H1 (cell line): ENCODE measurements at regions not wholly inside any gene's neighbourhood (a gene's known extent, or its start where the extent isn't known, plus 50 kb on each side); places are given as distances from the start of the nearest gene placed in this dataset.

Experiments
- CTCF ChIA-PET: fragments of 300-600 bp; sonication (Branson Sonifier 250); formaldehyde crosslinking; loops from one replicate; lab custom pipeline; 2021; ENCODE audit not compliant: partially characterized antibody; lab: Charles Lee
- POLR2A ChIA-PET: fragments of 300-600 bp; sonication (Branson Sonifier 250); formaldehyde crosslinking; loops from one replicate; lab custom pipeline; 2021; ENCODE audit warnings: inconsistent platforms; ENCODE audit not compliant: partially characterized antibody; lab: Charles Lee
- DNase-seq, 2 experiments: peaks; one replicate each; pipeline versions ENCODE4 v3.0.0 to v3.0.0-alpha.2; 2010 to 2022; ENCODE audit warnings: low spot score in 2 of 2, low read depth in 1 of 2, mixed read lengths in 1 of 2
- FAIRE-seq: peaks from 2 replicates; lab custom pipeline; 2011; peaks lifted over from hg19 to GRCh38; lab: Jason Lieb, UNC
- H2AFZ ChIP-seq: 2 replicates; pipeline ENCODE4 v1.8.1; 2012; ENCODE audit warnings: low read length, inconsistent platforms
- H2AK5ac ChIP-seq: 2 replicates; pipeline ENCODE4 v1.6.1; 2013; ENCODE audit warnings: low read depth, low read length
- H2BK120ac ChIP-seq: replicated peaks from 2 replicates; pipeline ENCODE3; 2013; ENCODE audit warnings: low read depth, low read length, inconsistent platforms
- H2BK12ac ChIP-seq: 2 replicates; pipeline ENCODE4 v1.6.1; 2013; ENCODE audit warnings: low read depth, low read length
- H2BK15ac ChIP-seq: 2 replicates; pipeline ENCODE4 v1.6.1; 2013; ENCODE audit warnings: low read length
- H2BK20ac ChIP-seq: 2 replicates; pipeline ENCODE4 v1.6.1; 2013; ENCODE audit warnings: low read length
- H2BK5ac ChIP-seq: 2 replicates; pipeline ENCODE4 v1.6.1; 2013; ENCODE audit warnings: low read depth, low read length
- H3K14ac ChIP-seq: 2 replicates; pipeline ENCODE4 v1.6.1; 2013; ENCODE audit warnings: inconsistent platforms; ENCODE audit not compliant: insufficient read length
- H3K18ac ChIP-seq: 2 replicates; pipeline ENCODE4 v1.6.1; 2013; ENCODE audit warnings: low read length; ENCODE audit errors: extremely low read depth
- H3K23ac ChIP-seq: 2 replicates; pipeline ENCODE4 v1.6.1; 2013; ENCODE audit warnings: inconsistent platforms; ENCODE audit not compliant: insufficient read length
- H3K23me2 ChIP-seq: 2 replicates; pipeline ENCODE4 v1.6.1; 2013; ENCODE audit warnings: low read depth, low read length
- H3K27ac ChIP-seq: 2 replicates; pipeline ENCODE4 v1.6.1; 2011; ENCODE audit warnings: low read depth, low read length, inconsistent platforms
- H3K27me3 ChIP-seq, 4 experiments: replicated peaks in 1 of 4; 1 replicate in 1 of 4; 2 replicates in 3 of 4; pipeline versions ENCODE4 v1.6.1 to v1.8.1; 2011 to 2013; ENCODE audit warnings: low read length in 3 of 4, mild to moderate bottlenecking in 3 of 4, inconsistent platforms in 2 of 4, mixed read lengths in 2 of 4, moderate library complexity in 1 of 4; ENCODE audit not compliant: control insufficient read depth in 3 of 4, insufficient read depth in 3 of 4; ENCODE audit errors: extremely low read depth in 1 of 4
- H3K36me3 ChIP-seq, 4 experiments: 2 replicates each; pipeline versions ENCODE4 v1.6.1 to v1.8.1; 2011 to 2013; ENCODE audit warnings: mild to moderate bottlenecking in 4 of 4, low read length in 3 of 4, moderate library complexity in 2 of 4, control low read depth in 1 of 4, inconsistent platforms in 1 of 4; ENCODE audit not compliant: insufficient read depth in 4 of 4, control insufficient read depth in 2 of 4
- H3K4ac ChIP-seq: replicated peaks from 2 replicates; pipeline ENCODE3; 2013; ENCODE audit warnings: low read length, low read depth, mixed read lengths, inconsistent platforms; ENCODE audit not compliant: insufficient read length
- H3K4me1 ChIP-seq, 4 experiments: replicated peaks in 1 of 4; 1 replicate in 1 of 4; 2 replicates in 3 of 4; pipeline versions ENCODE4 v1.6.1 to v1.8.1; 2011 to 2013; ENCODE audit warnings: low read length in 3 of 4, inconsistent platforms in 2 of 4, mixed read lengths in 1 of 4; ENCODE audit not compliant: insufficient read depth in 4 of 4, control insufficient read depth in 3 of 4
- H3K4me2 ChIP-seq, 2 experiments: 2 replicates each; pipeline versions ENCODE4 v1.6.1 to v1.8.1; 2011 to 2013; ENCODE audit warnings: low read depth in 2 of 2, low read length in 2 of 2, control low read depth in 1 of 2, inconsistent platforms in 1 of 2, mild to moderate bottlenecking in 1 of 2; ENCODE audit not compliant: insufficient read depth in 1 of 2
- H3K4me3 ChIP-seq, 4 experiments: fragments of 200-600, 300-600 bp in 1 of 4; sonication (generic), shearing (Covaris generic), sonication (Bioruptor Twin) in 1 of 4; 2 replicates each; pipeline versions ENCODE4 v1.5.1 to v1.8.1; 2011 to 2016; ENCODE audit warnings: low read length in 4 of 4, low read depth in 3 of 4, control low read depth in 2 of 4, inconsistent platforms in 2 of 4, mild to moderate bottlenecking in 2 of 4, mixed read lengths in 1 of 4, moderate library complexity in 1 of 4; ENCODE audit not compliant: insufficient read depth in 2 of 4; ENCODE audit errors: extremely low read depth in 1 of 4
- H3K56ac ChIP-seq: replicated peaks from 2 replicates; pipeline ENCODE3; 2013; ENCODE audit warnings: low read depth, mild to moderate bottlenecking, mixed read lengths, low read length, inconsistent platforms; ENCODE audit not compliant: insufficient read length
- H3K79me1 ChIP-seq: 2 replicates; pipeline ENCODE4 v1.6.1; 2013; ENCODE audit warnings: low read depth, low read length, control low read depth
- H3K79me2 ChIP-seq, 2 experiments: 2 replicates each; pipeline versions ENCODE4 v1.6.1 to v1.8.1; 2012 to 2013; ENCODE audit warnings: low read length in 2 of 2, mild to moderate bottlenecking in 2 of 2, inconsistent platforms in 1 of 2; ENCODE audit not compliant: insufficient read depth in 2 of 2, control insufficient read depth in 1 of 2
- H3K9ac ChIP-seq, 4 experiments: replicated peaks in 1 of 4; 1 replicate in 1 of 4; 2 replicates in 3 of 4; pipeline versions ENCODE4 v1.6.1 to v1.8.1; 2011 to 2013; ENCODE audit warnings: low read depth in 3 of 4, low read length in 3 of 4, control low read depth in 2 of 4, mild to moderate bottlenecking in 2 of 4, moderate library complexity in 2 of 4, inconsistent platforms in 1 of 4; ENCODE audit errors: extremely low read depth in 1 of 4
- H3K9me3 ChIP-seq, 2 experiments: 2 replicates each; pipeline versions ENCODE4 v1.6.1 to v1.8.1; 2012 to 2013; ENCODE audit warnings: mild to moderate bottlenecking in 2 of 2, moderate library complexity in 2 of 2, control low read depth in 1 of 2, inconsistent platforms in 1 of 2, low read depth in 1 of 2, low read length in 1 of 2, mixed read lengths in 1 of 2; ENCODE audit not compliant: insufficient read depth in 2 of 2
- H4K20me1 ChIP-seq, 2 experiments: replicated peaks in 1 of 2; 2 replicates each; pipeline versions ENCODE3 to v1.8.1; 2011 to 2013; ENCODE audit warnings: inconsistent platforms in 2 of 2, low read length in 2 of 2, mild to moderate bottlenecking in 1 of 2; ENCODE audit not compliant: insufficient read depth in 2 of 2, control insufficient read depth in 1 of 2
- H4K5ac ChIP-seq: 2 replicates; pipeline ENCODE4 v1.6.1; 2013; ENCODE audit warnings: low read length, low read depth, mixed read lengths, inconsistent platforms; ENCODE audit not compliant: insufficient read length
- H4K8ac ChIP-seq: 2 replicates; pipeline ENCODE4 v1.8.0; 2013; ENCODE audit warnings: mild to moderate bottlenecking, moderate library complexity, low read length, inconsistent platforms; ENCODE audit not compliant: insufficient read depth; ENCODE audit errors: extremely low read depth
- H4K91ac ChIP-seq: replicated peaks from 2 replicates; pipeline ENCODE3; 2013; ENCODE audit warnings: low read length, mixed read lengths, inconsistent platforms; ENCODE audit not compliant: insufficient read length
- EZH2 ChIP-seq: fragments of 200-600 bp; sonication (generic); IDR thresholded peaks from 2 replicates; pipeline ENCODE4 v1.7.1; 2012; ENCODE audit warnings: low read depth, mild to moderate bottlenecking, moderate library complexity, low read length, inconsistent platforms; ENCODE audit not compliant: severe bottlenecking
- GTF2F1 ChIP-seq: IDR thresholded peaks from 2 replicates; pipeline ENCODE4 v1.6.1; 2012; ENCODE audit warnings: low read depth, low read length, improper control_type of control experiment, borderline replicate concordance
- HDAC6 ChIP-seq: IDR thresholded peaks from one replicate; pipeline ENCODE4 v1.7.1; 2012; ENCODE audit warnings: low read depth, mild to moderate bottlenecking, inconsistent platforms, low read length, moderate library complexity
- KDM1A ChIP-seq: fragments of 200-600, 300-600 bp; sonication (generic); IDR thresholded peaks from 2 replicates; pipeline ENCODE4 v1.7.1; 2016; ENCODE audit warnings: mild to moderate bottlenecking, low read length, borderline replicate concordance
- KDM5A ChIP-seq: fragments of 200-600 bp; IDR thresholded peaks from 2 replicates; pipeline ENCODE4 v1.7.1; 2012; ENCODE audit warnings: mild to moderate bottlenecking, low read length, inconsistent platforms, mixed read lengths
- POLR2AphosphoS5 ChIP-seq: IDR thresholded peaks from 2 replicates; pipeline ENCODE4 v1.6.1; 2011; ENCODE audit warnings: low read depth, low read length
- POU5F1 ChIP-seq: IDR thresholded peaks from 2 replicates; pipeline ENCODE4 v1.6.1; 2011; ENCODE audit warnings: low read depth, mild to moderate bottlenecking, low read length, moderate library complexity
- RAD21 ChIP-seq, 2 experiments: IDR thresholded peaks in 1 of 2; conservative IDR thresholded peaks in 1 of 2; 2 replicates each; pipeline ENCODE4 v1.6.1; 2011; ENCODE audit warnings: low read depth in 2 of 2, low read length in 2 of 2, improper control_type of control experiment in 1 of 2, inconsistent platforms in 1 of 2, mild to moderate bottlenecking in 1 of 2, moderate library complexity in 1 of 2
- SAP30 ChIP-seq: fragments of 300-600 bp; sonication (generic); IDR thresholded peaks from 2 replicates; pipeline ENCODE4 v1.7.1; 2012; ENCODE audit warnings: low read length, moderate library complexity, mild to moderate bottlenecking, inconsistent platforms; ENCODE audit not compliant: insufficient read depth, insufficient replicate concordance
- SUZ12 ChIP-seq: fragments of 200-600 bp; sonication (generic); IDR thresholded peaks from 2 replicates; pipeline ENCODE4 v1.6.1; 2012; ENCODE audit warnings: mild to moderate bottlenecking, inconsistent platforms, low read length, moderate library complexity, mixed read lengths
- TAF7 ChIP-seq: optimal IDR thresholded peaks from 2 replicates; pipeline ENCODE3; 2011; ENCODE audit warnings: low read depth, mild to moderate bottlenecking, inconsistent platforms, low read length, moderate library complexity, borderline replicate concordance
- TCF12 ChIP-seq: IDR thresholded peaks from 2 replicates; pipeline ENCODE4 v1.6.1; 2011; ENCODE audit warnings: low read depth, mild to moderate bottlenecking, low read length
- USF2 ChIP-seq: IDR thresholded peaks from 2 replicates; pipeline ENCODE4 v1.6.1; 2011; ENCODE audit warnings: low read length, improper control_type of control experiment
- YY1 ChIP-seq: IDR thresholded peaks from 2 replicates; pipeline ENCODE4 v1.6.1; 2011; ENCODE audit warnings: low read depth, mild to moderate bottlenecking, low read length
- WGBS, 2 experiments: shearing (Covaris generic) in 1 of 2; methylation state at CpG; one replicate each; pipeline versions ENCODE4 v1.1.6 to v1.1.7; 2013 to 2015; ENCODE audit warnings: low lambda C conversion rate in 2 of 2, mixed read lengths in 2 of 2, inconsistent platforms in 1 of 2, low coverage in 1 of 2, missing lambda C conversion rate in 1 of 2; ENCODE audit not compliant: insufficient replicate concordance in 2 of 2, insufficient coverage in 1 of 2, insufficient read length in 1 of 2; ENCODE audit errors: extremely low coverage in 1 of 2, missing lambda C conversion rate in 1 of 2; 5-methylcytosine and 5-hydroxymethylcytosine counted together

- H2AFZ ChIP-seq, result 0 out of 2 replicates have a peak overlapping the region, but pooled peaks have one; percentile 38
- H2BK12ac ChIP-seq, result no peak overlapping the region
- no peak overlapping the region for H4K91ac ChIP-seq
- WGBS, 2 experiments, result 95% methylated on average over 7 of the region's 7 CpGs; no CpG with 5 or more reads in 1 of the 2 experiments
- no peaks in the 10 kb centered on the region for H3K79me1 ChIP-seq
- H3K27me3 ChIP-seq, result no peaks in the 10 kb centered on the region
- ChIA-PET CTCF (no interaction called here), POLR2A (no interaction called here)
- no peak overlapping the region for H4K5ac ChIP-seq
- H3K9ac ChIP-seq, result no peak overlapping the region
- H2BK15ac ChIP-seq, result no peak overlapping the region
- no peaks in the 10 kb centered on the region for H4K20me1 ChIP-seq
- FAIRE-seq (no peak), DNase-seq (no peak)
- no peaks in the 10 kb centered on the region for H3K23me2 ChIP-seq
- H3K56ac ChIP-seq, result no peak overlapping the region
- no peak overlapping the region for H2BK5ac ChIP-seq
- H4K8ac ChIP-seq, result no peak overlapping the region
- H3K36me3 ChIP-seq, result no peaks in the 10 kb centered on the region
- H3K18ac ChIP-seq, result no peak overlapping the region
- H3K4me1 ChIP-seq, result no peaks in the 10 kb centered on the region
- H3K27ac ChIP-seq, result no peak overlapping the region
- no peak overlapping the region for H3K23ac ChIP-seq
- H3K14ac ChIP-seq, result peak overlapping the region; percentile 20
- H2BK120ac ChIP-seq, result no peak overlapping the region
- H2BK20ac ChIP-seq, result no peak overlapping the region
- peaks cover 0 to 6% of the 10 kb centered on the region in 2 experiments; a peak in 1 of 4 replicates for H3K9me3 ChIP-seq
- H3K79me2 ChIP-seq, result no peaks in the 10 kb centered on the region
- H2AK5ac ChIP-seq, result no peak overlapping the region
- H3K4ac ChIP-seq, result no peak overlapping the region
- H3K4me2 ChIP-seq, result no peak overlapping the region
- no peak overlapping the region for H3K4me3 ChIP-seq
- TF ChIP-seq SUZ12 (no peak), SAP30 (no peak), USF2 (no peak), RAD21 (IDR thresholded peaks at IDR 0.05 in 1 of 2, conservative IDR thresholded peaks at IDR 0.05 in 1 of 2; ENCODE audit: low read depth in 2 of 2, low read length in 2 of 2) (no peak), TAF7 (no peak), YY1 (no peak), GTF2F1 (no peak), KDM1A (no peak), POLR2AphosphoS5 (no peak), POU5F1 (no peak), HDAC6 (no peak), TCF12 (no peak), KDM5A (no peak), EZH2 (no peak)
Observed at GRCh38 chr3:135576751-135577150, 388.8 kb upstream of the PPP2R3A start.
